Bronchial epithelial cell (primary cell): ENCODE measurements at regions not wholly inside any gene's neighbourhood (a gene's known extent, or its start where the extent isn't known, plus 50 kb on each side); places are given as distances from the start of the nearest gene placed in this dataset.

ENCODE experiments used
- DNase-seq: peaks from one replicate; pipeline ENCODE4 v3.0.0-alpha.2; 2010; ENCODE audit warnings: low read depth
- FAIRE-seq: peaks from 2 replicates; lab custom pipeline; 2011; peaks lifted over from hg19 to GRCh38; lab: Jason Lieb, UNC
- H3K27me3 ChIP-seq: 2 replicates; pipeline ENCODE4 v1.5.1; 2011; ENCODE audit warnings: low read length; ENCODE audit not compliant: control insufficient read depth, insufficient read depth
- H3K36me3 ChIP-seq: 2 replicates; pipeline ENCODE4 v1.5.1; 2011; ENCODE audit warnings: low read length; ENCODE audit not compliant: control insufficient read depth, insufficient read depth
- H3K4me3 ChIP-seq: 2 replicates; pipeline ENCODE4 v1.5.1; 2011; ENCODE audit warnings: mild to moderate bottlenecking, low read depth, low read length, control low read depth
- TF ChIP-seq, protein P1 (sequence below): IDR thresholded peaks from 2 replicates; pipeline ENCODE4 v1.5.1; 2011; ENCODE audit warnings: mild to moderate bottlenecking, moderate library complexity, low read length, control low read depth, inconsistent platforms; ENCODE audit not compliant: insufficient read depth, severe bottlenecking

DNA sequence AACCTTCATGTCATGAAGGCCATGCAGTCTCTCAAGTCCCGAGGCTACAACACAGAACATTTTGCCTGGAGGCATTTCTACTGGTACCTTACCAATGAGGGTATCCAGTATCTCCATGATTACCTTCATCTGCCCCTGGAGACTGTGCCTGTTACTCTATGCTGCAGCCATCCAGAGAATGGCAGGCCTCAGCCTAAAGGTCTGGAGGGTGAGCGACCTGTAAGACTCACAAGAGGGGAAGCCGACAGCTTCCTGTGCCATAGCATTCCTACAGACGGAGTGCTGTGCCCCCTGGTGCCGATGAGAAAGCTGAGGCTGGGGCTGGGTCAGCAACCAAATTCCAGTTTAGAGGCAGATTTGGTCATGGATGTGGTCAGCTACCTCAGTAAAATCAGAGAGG, 51.3 kb upstream of the CADPS start:
- FAIRE-seq = no peak
- TF ChIP-seq, protein P1, sequence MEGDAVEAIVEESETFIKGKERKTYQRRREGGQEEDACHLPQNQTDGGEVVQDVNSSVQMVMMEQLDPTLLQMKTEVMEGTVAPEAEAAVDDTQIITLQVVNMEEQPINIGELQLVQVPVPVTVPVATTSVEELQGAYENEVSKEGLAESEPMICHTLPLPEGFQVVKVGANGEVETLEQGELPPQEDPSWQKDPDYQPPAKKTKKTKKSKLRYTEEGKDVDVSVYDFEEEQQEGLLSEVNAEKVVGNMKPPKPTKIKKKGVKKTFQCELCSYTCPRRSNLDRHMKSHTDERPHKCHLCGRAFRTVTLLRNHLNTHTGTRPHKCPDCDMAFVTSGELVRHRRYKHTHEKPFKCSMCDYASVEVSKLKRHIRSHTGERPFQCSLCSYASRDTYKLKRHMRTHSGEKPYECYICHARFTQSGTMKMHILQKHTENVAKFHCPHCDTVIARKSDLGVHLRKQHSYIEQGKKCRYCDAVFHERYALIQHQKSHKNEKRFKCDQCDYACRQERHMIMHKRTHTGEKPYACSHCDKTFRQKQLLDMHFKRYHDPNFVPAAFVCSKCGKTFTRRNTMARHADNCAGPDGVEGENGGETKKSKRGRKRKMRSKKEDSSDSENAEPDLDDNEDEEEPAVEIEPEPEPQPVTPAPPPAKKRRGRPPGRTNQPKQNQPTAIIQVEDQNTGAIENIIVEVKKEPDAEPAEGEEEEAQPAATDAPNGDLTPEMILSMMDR = no peak

DNA sequence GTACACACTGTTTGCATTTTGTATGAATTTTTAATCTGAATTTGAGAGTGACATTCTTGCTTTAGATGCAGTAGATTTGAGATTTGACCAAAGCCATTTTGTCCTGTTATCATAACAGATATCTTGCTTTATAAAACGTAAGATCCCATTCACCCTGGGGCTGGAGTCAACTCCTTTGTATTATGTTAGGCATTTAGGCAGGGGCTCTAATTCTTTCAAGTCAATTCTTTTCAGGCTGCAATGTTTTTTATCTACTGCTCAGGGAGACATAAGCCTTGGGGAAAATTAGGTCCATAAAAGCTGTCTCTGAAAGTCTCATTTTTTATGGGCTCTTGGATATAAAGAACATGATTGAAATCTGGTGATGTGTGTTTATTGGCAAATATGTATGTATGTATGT, 53.0 kb upstream of the CADPS start:
- no peak for FAIRE-seq

More for the DNA sequence above, 51.3 kb upstream of the CADPS start:
- Histone ChIP-seq H3K27me3 (no peaks in the 10 kb centered on the region), H3K36me3 (no peaks in the 10 kb centered on the region), H3K4me3 (no peak overlapping the region)
- no peak for DNase-seq

DNA sequence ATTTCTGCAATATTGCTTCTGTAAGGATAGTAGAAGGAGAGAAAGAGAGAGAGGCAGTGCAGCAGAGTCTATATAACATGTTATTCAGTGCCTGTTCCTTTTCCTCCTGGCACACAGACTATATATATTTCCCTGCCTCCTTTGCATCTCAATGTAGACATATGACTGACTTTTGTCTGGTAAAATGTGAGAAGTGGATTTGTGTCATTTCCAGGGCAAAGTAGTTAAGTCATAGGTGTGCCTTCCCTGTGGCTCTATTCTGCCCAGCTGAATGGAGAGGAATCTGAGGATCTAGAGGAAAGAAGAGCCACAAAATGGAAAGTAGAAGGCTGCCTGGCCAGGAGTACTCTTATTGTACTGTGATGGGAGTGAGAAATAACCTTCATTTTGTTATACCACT, 54.6 kb upstream of the CADPS start:
- Histone ChIP-seq H3K4me3 (no peak overlapping the region), H3K27me3 (no peaks in the 10 kb centered on the region), H3K36me3 (no peaks in the 10 kb centered on the region)
- DNase-seq (no peak), FAIRE-seq (no peak)
- TF ChIP-seq, protein P1 = no peak

More for the DNA sequence above, 53.0 kb upstream of the CADPS start:
- no peak overlapping the region for H3K4me3 ChIP-seq
- TF ChIP-seq, protein P1 = no peak
- no peaks in the 10 kb centered on the region for H3K27me3 ChIP-seq
- H3K36me3 ChIP-seq = no peaks in the 10 kb centered on the region
- no peak for DNase-seq

DNA sequence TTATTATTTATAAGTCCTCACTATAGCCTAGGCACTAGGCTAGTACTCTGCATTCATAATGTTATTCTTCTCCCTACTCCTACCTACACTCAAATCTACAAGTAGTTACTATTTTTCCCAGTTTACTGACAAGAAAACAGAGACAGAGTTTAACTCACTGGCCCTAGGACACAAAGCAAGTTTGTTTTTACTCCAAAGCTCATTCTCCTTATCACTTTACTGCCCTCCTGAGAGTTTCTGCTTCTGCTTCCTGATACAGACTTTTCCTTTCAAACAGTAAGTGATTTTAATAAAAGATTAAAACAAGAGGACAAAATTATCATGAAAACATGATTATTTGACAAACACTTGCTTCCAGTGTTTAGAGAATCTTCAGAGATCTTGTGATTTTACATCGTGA, 60.6 kb upstream of the CADPS start:
- TF ChIP-seq, protein P1 = no peak
- Histone ChIP-seq H3K27me3 (no peaks in the 10 kb centered on the region), H3K36me3 (no peaks in the 10 kb centered on the region), H3K4me3 (no peak overlapping the region)
- FAIRE-seq (no peak), DNase-seq (no peak)

DNA sequence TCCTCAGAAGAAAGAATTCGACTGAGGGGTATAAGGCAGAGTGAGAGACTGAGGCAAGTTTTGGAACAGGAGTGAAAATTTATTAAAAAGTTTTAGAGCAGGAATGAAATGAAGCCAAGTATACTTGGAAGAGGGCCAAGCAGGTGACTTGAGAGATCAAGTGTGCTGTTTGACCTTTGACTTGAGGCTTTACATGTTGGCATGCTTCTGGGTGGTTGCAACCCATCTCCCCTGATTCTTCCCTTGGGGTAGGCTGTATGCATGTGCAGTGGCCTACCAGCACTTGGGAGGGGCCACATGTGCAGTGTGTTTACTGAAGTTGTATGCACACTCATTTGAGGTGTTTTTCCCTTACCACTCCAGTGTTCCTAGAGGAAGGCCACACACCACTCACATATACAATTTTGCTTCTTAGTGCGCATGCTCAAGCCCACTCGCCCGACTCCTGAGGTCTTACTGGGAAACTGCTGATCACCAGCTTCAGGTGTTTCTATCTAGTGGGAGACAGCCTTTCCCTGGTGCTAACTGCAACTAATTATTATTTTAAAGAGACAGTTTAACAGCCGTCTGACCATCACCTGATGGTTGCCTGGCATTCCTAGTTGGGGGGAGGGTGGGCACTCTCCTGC, 61.5 kb upstream of the CADPS start:
- DNase-seq = no peak
- H3K36me3 ChIP-seq = no peaks in the 10 kb centered on the region
- no peaks in the 10 kb centered on the region for H3K27me3 ChIP-seq
- TF ChIP-seq, protein P1 = no peak
- no peak overlapping the region for H3K4me3 ChIP-seq
- no peak for FAIRE-seq

DNA sequence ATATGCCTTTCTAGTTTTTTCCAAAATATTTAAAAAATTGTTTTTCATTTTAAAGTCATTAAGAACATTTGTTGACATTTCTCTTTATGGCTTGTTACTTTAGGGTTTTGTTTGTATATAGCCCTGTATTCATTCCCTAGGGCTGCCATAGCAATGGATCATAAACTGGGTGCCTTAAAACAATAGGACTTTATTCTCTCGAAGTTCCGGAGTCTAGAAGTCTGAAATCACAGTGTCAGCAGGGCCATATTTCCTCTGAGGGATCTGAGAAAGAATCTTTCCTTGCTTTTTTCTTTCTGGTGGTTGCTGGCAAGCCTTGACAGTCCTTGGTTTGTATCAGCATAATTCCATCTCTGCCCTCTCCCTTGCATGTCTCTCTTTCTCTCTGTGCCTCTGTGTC, 63.4 kb upstream of the CADPS start:
- TF ChIP-seq, protein P1 = no peak
- FAIRE-seq (no peak), DNase-seq (no peak)
- Histone ChIP-seq H3K27me3 (no peaks in the 10 kb centered on the region), H3K4me3 (no peak overlapping the region), H3K36me3 (no peaks in the 10 kb centered on the region)
